ENCODE measurements at regions not wholly inside any gene's neighbourhood (a gene's known extent, or its start where the extent isn't known, plus 50 kb on each side); places are given as distances from the start of the nearest gene placed in this dataset.

- TF ChIP-seq CTCF (IDR thresholded peaks at IDR 0.05; ENCODE audit: low read length) (no peak), EZH2 (IDR thresholded peaks at IDR 0.05; ENCODE audit: borderline replicate concordance, low read length) (no peak)
Measured at GRCh38 chr1:149843431-149844041, 55.8 kb upstream of the BOLA1 start.

Data from OCI-LY1 (cell line).